NCI-H748 treated with DMSO at 0.1 percent for 48 hours (cell line): ENCODE measurements at regions not wholly inside any gene's neighbourhood (a gene's known extent, or its start where the extent isn't known, plus 50 kb on each side); places are given as distances from the start of the nearest gene placed in this dataset.
"Not testable (repeated sequence)": the region's sequence is repeated elsewhere in the genome, so short reads cannot be mapped to it uniquely, and the experiment has no call there.

Experiments
- DNase-seq: peaks from one replicate; lab custom pipeline; 2025; lab: John Stamatoyannopoulos, UW

DNA sequence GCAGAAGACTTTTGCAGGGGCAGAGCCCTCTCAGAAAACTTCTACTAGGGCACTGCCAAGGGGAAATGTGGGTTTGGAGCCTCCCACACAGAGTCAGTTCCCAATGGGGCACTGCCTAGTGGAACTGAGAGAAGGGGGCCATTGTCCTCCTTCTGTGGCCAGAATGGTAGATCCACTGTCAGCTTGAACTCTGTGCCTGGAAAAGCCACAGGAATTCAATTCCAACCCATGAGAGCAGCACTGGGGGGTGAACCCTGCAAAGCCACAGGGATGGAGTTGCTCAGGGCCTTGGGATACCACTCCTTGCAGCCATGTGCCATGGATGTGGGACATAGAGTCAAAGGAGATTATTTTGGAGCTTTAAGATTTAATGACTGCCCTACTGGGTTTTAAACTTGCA lies 262.2 kb upstream of the SEMA3C start:
- DNase-seq = no peak

DNA sequence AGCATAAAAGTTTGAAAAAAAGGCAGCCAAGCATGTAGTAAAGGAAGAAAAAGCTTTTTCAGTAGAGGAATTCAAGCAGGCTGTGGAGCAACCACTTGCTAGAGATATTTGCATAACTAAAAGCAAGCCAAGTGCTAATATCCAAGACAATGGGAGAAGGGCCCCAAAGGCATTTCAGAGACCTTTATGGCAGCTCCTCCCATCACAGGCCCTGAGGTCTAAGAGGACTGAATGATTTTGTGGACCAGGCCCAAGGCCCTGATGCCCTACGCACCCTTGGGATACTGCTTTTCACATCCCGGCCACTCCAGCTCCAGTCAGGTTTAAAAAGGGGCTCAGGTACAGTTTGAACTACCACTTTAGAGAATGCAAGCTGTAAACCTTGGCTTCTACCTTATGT lies 261.7 kb upstream of the SEMA3C start:
- no peak for DNase-seq

DNA sequence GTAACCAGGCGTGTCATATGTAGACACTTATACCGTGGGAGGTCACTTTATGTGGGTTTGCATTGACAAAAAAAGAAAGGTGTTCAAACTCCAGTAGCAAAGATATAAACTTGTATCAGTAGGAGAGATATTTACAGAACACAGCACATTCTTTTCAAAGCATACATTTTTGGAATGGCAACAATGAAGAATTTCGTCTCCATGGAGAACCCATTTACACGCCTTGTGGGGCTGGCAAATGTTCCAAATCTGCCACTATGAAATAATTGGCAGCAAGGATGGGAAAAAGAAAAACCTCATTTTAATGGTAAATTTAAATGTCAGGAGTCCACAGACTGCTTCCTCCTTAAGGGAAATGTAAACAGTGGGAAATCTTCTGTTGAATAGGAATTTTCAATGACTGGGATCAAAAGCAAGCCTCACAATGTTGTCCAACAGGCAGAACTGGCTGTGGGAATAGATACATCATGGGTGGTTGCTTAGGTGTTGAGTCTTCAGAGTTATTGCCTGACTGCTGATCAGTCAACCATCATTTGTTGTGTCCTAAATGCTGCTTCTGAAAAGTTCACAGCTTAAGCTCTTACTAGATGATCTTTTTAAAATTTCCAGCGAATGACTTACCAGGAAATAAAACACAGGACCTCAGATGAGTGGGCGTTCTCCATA lies 256.6 kb upstream of the SEMA3C start:
- DNase-seq = no peak

DNA sequence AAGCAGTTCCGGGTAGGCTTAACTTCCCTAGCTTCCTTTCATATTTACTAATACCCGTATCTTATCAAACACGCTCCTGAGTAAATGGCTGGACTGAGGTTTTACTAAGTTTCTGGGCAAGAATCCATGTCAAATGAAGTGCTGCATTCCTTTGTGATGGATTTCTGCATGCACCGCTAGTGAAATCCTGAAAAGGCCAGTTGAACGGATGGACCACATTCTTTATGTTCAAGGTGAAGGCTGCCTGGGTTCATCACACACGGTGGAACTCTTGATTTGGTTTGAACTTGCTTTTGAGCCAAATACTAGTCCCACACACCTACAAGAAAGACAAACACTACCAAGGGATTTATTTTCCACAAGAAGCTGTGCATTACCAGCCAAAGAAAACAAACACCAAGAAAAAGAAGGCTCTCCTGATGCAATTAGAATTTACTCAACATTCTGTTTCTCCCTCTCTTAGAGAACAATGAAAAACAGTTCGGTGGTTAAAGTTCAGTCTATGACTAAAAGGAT lies 255.0 kb upstream of the SEMA3C start:
- DNase-seq = no peak

DNA sequence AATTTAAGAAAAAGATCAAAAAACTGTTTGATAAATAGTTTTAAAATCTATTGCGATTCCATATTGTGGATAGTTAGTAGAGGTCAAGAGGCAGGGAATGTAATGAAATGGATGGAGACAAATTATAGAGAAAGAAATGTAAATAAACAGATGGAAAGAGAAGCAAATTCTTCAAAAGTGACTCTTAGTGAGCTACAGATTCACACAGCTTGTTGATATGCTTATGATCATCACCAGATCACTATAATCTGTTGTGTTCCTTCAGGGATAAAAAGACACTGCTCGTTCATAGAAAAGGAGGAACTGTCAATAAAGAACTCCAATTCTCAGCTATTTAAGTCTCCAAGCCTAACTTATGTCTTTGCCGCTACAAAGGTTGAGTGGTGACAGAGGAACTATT lies 251.4 kb upstream of the SEMA3C start:
- DNase-seq = no peak

DNA sequence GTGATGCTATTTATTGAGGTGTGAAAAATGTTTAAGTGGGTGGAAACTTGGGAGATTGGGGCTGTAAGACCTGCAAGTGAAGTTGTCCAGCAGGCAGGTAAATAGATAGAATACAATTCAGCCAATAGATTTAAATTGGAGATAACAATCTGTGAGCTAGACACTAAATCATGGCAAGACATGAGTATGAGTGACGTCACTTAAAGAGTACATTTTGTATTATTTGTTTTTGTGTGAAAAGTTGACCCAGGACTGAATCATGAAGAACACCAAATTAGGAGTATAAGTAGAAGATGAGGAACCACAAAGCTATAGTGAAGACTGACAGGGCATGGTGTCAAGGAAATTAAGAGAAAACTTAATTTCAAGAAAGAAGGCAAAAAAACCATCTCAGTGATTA lies 249.1 kb upstream of the SEMA3C start:
- no peak for DNase-seq

DNA sequence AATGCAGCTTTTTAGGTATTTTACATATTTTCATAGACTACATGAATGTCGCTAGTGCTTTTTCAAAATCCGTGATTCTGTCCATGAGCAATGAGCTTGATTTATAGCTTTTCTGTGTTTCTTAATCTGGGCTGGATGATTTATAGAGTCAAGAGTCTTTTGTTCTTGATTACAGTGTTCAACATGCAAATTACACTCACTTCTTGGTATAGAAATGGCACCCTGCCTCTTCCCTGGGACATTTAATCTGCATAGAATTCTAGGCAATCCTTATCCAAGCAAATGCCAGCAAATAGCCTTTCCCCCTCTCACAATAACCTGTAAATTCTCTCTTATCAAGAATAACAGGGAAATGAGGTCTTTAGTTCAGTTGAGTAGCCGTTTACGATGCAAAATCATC lies 246.2 kb upstream of the SEMA3C start:
- no peak for DNase-seq

DNA sequence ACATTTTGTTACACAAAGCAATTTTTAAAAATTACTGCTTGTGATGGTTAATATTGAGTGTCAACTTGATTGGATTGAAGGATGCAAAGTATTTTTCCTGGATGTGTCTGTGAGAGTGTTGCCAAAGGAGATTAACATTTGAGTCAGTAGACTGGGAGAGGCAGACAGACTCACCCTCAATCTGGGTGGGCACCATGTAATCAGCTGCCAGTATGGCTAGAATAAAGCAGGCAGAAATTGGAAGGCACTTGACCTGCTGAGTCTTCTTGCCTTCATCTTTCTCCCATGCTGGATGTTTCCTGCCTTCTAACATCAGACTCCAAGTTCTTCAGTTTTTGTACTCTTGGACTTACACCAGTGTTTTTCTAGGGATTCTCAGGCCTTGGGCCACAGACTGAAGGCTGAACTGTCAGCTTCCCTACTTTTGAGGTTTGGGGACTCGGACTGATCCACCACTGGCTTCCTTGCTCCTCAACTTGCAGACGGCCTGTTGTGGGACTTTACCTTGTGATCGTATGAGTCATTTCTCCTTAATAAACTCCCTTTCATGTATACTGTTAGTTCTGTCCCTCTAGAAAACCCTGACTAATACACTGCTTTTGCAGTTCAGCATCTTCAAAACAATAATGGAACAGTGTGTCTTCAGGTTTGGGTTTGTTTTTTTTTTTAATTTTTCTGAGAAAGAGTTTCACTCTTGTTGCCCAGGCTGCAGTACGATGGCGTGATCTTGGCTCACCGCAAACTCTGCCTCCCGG lies 244.1 kb upstream of the SEMA3C start:
- no peak for DNase-seq

DNA sequence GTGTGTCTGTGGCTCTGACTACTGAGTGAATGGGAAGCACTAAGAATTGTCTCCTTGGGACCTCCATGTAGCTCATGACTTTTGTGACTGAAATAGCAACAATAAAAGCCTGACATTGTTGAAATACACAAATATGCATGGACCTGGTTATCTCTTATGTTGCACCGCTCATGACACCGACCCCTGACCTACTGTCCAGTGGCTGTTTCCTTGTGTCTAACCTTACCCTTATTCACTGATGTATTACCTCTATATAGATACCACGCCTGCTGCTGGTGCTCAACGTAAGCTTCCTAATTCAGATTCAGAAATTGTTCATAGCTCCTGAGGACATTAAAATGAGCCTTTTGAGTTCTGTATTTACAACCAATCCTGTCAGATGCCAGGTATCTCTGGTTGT lies 243.4 kb upstream of the SEMA3C start:
- no peak for DNase-seq

DNA sequence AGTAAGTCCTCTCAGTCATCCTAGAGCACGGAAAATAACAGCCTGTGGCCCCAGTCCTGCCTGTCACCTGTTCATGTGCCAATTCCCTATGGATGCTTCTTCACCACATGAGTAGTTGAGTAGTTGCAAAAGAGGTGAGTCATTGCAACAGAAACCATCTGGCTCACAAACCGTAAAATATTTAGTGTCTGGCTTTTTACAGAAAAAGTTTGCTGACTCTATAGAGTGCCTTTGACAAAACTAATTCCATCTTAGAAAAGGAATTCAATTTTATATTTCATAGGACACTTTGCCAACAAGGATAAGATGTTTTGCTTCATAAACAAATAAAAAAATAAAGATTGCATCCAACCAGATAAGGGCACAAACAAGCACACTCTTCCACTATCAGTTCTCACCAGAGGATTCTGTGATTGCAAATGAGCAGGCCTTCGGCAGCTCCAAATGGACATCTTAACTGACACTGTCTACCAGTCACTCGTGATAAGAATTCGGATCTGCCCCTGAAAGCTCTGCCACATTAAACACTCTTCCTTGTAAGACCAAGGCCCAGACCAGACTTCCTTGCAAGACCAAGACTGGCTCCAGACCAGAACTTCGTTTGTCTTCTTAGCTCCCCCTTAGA lies 242.7 kb upstream of the SEMA3C start:
- no peak for DNase-seq

DNA sequence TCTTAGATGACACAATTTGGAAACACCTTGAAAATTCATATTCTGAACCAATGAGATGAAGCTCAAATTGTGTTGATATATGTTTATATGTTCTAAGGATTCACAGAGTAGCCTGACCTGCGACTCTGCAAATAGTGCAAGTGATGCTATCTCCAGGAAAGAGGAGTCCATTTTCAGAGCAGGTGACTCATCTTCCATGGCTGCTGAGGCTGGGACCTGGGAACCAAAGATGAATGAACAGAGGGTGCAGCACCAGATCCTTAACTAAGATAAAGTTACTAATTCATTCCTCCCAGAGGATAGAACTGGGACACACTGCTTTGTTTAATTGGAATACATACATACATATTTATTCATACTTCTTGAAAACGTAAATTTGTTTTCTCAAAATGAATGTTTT lies 240.6 kb upstream of the SEMA3C start:
- no peak for DNase-seq

DNA sequence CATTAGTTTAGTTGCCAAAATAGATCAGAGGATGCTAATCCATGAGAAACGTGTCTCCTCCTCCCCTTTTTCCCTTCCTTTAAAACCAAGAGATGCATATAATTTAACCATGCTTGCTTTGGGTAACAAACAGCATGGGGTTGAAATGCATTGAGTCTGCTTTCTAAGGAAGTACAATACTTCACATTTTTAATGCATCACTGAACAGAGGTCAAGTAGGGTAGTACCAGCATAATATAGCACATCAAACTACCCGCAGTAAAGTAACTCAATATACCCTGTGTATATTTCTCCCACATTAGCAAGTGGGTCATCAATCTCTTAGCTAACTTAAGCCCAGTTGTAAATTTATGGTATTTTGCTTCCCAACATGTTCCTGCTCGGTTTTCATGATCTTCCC lies 239.3 kb upstream of the SEMA3C start:
- peak; percentile 53 for DNase-seq

DNA sequence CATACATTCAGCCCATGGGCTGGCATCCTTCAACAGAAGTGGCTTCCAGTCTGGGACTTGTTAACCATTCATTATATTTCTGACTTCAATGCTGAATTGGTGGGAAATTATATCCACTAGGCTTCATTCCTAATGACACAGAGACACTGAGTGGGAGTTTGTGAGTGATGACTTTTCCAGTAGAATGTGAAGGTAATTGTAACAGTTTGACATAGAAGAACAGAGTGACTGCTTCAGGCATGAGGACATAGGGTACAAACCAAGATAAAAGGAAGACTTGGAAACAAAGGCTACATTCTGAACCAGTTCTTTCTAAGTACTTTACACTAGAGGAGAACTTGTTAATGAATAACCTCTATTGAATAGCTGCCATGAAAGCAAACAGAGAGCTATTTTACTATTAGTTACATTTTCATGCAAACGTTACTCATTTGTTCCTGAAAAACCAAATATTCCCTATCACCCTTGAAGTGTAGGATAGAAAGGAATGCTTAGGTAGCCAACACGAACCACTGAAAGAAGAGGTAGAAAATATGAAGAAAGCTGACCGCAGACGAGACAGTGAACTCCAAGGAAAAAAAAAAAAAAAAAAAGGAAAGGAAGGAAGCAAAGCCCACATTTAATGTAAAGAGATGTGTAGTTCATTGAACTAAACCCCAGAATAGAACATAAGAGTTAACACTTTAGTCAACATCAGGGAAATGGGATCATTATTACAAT lies 237.0 kb upstream of the SEMA3C start:
- DNase-seq = no peak

DNA sequence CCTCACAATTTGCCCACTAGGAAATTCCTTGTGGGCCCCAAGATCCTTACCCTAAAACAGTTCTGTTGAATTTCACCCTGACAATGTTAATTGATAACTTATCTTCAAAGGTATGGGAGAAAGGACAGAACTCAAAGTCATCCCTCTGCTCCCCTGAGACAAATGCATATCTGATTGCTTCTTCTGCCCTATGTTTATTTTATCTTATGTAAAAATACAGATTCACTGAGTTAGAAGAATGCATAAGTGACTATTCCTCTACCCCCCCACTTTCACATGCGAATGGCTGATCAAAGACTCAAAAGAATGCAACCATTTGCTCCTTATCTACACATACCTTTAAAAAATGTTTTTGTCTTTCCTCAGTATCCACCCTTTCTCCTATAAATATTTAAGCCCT lies 235.7 kb upstream of the SEMA3C start:
- DNase-seq = no peak

DNA sequence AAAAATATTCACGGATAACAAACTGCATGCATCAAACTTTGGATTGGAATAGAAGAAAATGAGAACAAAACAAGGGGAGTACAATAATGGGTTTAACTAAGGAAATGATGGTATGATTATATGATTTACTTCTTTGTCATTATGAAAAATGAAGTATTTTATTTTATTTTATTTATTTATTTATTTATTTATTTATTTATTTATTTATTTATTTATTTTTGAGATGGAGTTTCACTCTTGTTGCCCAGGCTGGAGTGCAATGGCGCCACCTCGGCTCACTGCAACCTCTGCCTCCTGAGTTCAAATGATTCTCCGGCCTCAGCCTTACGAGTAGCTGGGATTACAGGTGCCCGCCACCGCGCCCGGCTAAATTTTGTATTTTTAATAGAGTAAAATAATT lies 234.1 kb upstream of the SEMA3C start:
- DNase-seq = not testable (repeated sequence)

DNA sequence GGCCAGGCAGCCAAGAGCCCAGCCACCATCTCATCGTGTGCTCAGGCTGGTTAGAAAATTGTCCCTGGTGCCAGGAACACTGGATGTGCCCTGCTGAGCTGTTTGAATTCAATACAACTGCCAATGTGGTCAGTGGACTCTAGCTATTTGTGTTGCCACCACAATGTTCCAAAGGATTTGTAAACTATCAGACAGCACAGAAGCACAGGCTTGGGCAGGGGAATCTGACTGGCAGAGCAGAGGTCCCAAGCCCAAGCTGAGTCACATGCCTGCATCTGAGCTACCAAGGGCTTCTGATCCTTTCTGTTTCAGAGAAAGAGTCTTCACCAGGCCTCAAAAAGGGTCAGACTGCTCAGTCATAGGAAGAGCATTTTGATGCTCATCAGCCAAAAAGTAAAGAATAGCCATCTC lies 232.1 kb upstream of the SEMA3C start:
- no peak for DNase-seq

DNA sequence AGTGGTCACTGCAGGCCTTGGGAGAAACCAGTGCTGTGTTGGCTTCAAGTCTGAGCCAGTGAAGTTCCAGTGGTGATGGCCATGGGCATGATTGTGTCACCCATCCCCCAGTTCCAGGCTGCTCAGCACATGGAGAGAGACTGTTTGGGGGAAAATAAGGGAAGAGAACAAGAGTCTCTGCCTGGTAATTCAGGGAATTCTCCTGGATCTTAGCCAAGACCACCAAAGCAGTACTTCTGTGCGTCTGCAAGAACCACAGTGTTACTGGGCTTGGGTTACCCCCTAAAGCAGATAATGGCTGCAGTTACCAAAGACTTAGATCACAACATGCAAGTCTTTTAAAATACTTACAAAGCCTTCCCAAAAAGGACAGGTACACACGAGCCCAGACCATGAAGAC lies 225.0 kb upstream of the SEMA3C start:
- no peak for DNase-seq

DNA sequence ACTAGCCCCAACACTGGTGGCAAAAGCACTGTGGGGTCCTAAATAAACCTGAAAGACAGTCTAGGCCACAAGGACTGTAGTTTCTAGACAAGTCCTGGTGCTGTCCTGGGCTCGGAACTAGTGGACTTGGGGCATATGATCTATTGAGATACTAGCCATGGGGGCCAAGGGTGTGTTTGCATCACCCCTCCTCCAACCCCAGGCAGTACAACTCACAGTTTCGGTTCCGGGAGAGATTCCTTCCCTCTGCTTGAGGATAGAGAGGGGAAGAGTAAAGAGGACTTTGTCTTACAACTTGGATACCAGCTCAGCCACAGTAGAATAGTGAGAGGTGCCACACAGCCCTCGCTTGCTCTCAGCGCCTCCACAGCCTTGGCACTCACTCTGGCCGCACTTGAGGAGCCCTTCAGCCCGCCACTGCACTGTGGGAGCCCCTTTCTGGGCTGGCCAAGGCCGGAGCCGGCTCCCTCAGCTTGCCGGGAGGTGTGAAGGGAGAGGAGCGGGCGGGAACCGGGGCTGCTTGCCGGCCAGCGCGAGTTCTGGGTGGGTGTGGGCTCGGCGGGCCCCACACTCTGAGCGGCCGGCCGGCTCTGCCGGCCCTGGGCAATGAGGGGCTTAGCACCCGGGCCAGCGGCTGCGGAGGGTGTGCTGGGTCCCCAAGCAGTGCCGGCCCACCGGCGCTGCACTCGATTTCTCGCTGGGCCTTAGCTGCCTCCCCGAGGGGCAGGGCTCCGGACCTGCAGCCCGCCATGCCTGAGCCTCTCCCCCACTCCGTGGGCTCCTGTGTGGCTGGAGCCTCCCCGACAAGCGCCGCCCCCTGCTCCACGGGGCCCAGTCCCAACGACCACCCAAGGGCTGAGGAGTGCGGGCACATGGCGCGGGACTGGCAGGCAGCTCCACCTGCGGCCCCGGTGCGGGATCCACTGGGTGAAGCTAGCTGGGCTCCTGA lies 222.7 kb upstream of the SEMA3C start:
- DNase-seq = not testable (repeated sequence)

DNA sequence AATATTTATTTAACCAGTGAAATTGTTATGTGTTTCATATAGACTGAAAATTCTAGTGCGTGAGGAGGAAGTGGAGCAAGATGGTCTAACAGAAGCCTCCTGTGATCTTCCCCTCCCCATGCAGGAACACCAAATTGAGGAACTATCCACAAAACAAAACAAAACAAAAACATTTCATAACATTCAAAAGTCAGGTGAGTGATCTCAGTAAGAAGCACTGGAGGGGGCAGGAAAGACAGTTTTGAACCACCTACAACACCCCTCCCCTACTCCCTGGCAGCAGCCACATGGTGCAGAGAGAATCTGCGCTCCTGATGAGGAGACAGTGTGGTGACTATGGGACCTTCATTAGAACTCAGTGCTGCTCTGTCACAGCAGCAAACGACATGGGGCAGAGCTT lies 221.9 kb upstream of the SEMA3C start:
- DNase-seq = no peak

DNA sequence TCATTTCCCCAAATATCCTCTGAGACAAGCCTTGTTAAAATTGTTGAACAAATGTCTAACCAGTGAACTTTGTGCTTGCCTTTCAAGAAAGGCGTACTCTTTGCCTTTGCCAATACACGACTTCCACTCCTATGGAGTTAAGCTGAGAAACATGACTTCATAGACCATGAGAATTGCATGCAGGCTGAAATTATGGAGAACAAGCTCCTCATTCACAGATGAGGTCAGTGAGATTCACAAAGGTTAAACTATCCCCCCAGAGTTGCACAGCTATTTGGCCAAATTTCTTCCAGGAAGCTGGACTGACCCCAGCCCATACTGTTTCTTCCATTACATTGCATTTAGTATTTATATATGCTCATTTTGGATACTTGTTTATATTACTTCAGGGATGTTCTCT lies 221.4 kb upstream of the SEMA3C start:
- DNase-seq = no peak

DNA sequence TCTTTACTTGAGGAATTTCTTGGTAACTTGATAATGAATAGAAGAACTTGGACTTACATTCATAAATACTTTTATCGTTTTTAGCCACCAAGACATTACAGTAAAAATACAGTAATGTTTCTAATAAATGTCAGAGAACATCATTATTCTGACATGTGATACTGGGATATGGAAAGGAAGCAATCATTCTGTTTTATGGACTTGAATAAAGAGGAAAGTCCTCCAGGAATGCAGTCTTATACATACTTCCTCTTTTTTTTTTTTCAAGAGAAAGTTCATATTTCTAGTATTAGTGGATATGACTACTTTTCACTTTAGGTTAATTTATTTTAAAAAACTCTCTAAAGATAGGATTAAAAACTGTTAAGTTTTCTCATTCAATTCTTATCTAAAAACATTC lies 220.0 kb upstream of the SEMA3C start:
- no peak for DNase-seq
